Hematopoietic multipotent progenitor cell treated with erythropoietin and hydrocortisone succinate and interleukin-3 and kit ligand, for 17 days (in vitro differentiated cells): ENCODE measurements at regions not wholly inside any gene's neighbourhood (a gene's known extent, or its start where the extent isn't known, plus 50 kb on each side); places are given as distances from the start of the nearest gene placed in this dataset.
"Not testable (repeated sequence)": the region's sequence is repeated elsewhere in the genome, so short reads cannot be mapped to it uniquely, and the experiment has no call there.

Experiments
- DNase-seq: peaks from one replicate; pipeline ENCODE4 v3.0.0-alpha.2; 2015; ENCODE audit warnings: low spot score

DNA sequence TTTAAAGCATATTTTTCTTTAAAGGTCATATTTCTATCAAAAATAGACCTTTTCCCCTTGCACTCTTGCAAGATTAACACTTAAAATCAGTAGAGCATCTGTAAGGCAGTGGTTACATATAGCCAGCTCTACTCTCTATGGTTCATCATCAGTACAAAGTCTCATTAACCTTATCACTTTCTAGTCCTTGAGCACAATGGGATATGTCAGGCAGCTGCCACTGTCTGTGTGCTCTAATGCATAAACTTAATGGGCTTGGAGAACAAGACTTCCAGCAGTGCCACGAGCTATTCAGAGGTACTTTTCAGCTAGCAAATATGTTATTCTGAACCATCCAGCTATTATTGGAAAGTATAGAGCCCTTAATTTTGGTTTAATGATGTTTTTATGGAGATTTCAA, 393.7 kb downstream of the GASK1B start:
- DNase-seq: no peak

GRCh38 chr4:157776930-157777528, 395.8 kb downstream of the GASK1B start:
- no peak for DNase-seq

GRCh38 chr4:157775971-157776370, 396.9 kb downstream of the GASK1B start:
- DNase-seq: no peak

DNA sequence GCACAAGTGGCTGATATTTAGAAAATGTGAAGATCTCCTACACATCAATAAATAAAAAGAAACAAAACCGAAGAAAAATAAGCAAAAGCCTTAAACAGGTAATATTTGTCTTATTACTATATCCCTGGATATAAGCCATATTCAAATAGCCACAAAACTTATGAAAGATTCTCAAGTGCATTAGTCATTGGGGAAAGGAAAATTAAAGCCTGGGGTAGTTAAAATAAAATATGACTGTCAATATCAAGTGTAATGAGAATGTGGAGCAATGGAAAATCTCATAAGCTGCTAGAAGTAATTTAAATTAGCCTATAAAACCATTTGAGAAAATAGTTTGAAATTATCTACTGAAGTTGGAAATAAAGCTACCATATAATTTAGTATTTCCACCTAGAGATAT, 399.9 kb downstream of the GASK1B start:
- no peak for DNase-seq

- DNase-seq: no peak
Measured at GRCh38 chr4:157768419-157768818, 404.4 kb downstream of the GASK1B start.

DNA sequence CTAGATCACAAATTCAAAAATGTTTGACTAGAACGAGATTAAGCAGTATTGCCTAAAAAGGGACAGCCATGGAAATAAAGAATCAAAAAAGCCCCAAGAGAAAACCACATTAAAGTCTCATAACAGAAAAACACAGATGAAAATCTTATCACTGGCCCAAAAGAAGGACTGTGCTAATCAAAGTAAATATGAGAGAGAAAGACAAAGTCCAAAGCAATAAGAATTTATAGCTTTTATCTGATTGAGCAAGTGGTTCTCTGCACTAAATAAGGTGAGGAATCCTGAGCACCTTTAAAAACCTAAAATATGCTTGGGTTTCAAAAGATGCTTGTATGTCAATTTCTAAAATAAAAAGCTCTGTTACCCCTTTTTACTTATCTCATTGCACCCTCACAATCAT, 409.3 kb downstream of the GASK1B start:
- no peak for DNase-seq

DNA sequence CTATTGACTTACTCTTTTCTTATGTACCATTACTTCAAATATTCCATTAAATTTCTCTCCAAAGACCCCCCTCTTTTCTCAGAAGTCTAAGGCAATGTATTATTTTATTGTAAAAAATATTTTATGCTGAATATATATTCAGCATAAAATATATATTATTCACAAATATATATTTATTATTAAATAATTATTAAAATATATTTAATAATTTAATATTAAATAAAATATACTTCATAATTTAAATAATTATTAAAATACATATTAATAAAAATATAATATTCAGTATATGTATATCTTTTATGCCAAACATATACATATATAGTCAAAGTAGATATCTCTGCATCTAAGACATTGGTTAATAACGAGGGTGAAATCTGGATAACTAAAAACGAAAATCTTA, 418.4 kb downstream of the GASK1B start:
- no peak for DNase-seq

GRCh38 chr4:157751631-157752030, 421.2 kb downstream of the GASK1B start:
- no peak for DNase-seq

DNA sequence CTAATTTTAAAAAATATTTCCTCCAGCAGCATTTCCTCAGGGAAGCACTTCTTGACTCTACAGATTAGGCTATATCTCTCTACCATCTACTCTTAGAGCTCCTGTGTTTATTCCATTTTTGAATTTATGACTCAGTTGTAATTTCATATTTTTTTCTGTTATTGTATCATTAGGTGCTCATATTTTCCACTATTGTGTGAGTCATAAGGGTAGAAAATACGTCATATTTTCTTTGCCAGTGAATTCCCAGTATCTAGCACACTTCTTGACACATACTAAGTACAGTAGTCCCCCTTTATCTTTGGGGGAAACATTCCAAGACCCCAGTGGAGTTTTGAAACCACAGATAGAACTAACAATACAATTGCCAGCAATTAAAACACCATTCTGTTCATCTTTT, 431.2 kb downstream of the GASK1B start:
- no peak for DNase-seq

- no peak for DNase-seq
Measured at GRCh38 chr4:157739242-157739641, 433.6 kb downstream of the GASK1B start.

DNA sequence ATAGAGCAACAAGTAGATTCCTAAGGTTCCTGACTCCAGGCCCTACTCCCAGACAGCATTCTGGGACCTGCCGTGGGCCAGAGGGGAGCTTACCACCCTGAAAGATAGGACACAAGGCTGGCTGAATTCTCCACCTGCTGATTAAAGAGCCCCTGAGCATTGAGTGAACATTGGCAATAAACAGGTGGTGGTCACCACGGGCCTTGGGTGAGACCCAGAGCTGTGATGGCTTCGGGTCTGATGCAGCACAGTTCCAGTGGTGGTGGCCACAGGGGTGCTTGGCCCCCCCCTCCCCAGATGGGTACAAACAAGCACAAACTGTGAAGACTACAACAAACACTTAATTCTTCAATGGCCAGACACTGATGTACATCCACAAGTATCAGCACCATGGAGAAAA, 444.6 kb downstream of the GASK1B start:
- no peak for DNase-seq

- DNase-seq: no peak
Measured at GRCh38 chr4:157727163-157727562, 445.7 kb downstream of the GASK1B start.

DNA sequence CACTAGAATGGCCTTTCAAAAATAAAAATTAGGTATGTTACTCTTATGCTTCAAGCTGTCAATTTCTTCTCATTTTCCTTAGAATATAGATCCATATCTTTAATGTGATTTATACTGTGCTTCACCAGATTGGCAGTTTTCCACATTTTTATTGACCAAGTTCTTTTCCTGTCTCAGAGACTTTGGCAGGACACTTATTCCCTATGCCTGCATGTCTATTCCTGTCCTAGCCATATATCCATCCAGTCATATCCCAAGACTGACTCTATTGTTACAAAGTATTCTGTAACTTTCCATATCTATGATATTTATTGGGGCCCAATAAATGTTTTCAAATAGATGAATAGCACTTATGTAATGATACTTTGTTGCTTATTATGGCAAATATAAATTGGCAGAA, 450.7 kb downstream of the GASK1B start:
- DNase-seq: no peak

DNA sequence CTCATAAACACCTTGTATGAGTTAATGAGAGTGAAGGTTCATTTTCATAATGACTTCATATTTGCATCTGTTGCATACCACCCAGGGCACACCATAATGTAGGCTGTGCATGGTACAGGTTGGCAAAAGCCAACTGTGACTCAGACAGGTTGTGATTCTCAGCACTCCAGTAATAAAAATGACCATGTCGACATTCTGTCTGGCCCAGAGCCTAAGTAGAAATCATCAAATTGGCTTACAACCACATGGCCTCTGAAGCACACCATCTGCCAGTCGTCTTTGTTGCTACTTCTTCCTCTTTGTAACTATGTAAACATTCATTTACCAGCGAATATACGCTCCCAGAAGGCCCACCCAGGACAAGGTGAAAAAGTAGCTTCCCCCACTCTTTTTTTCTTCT, 459.5 kb downstream of the GASK1B start:
- DNase-seq: no peak

- DNase-seq: no peak
Measured at GRCh38 chr4:157706155-157706554, 466.7 kb downstream of the GASK1B start.

- DNase-seq: no peak
Measured at GRCh38 chr4:157702831-157703230, 470.0 kb downstream of the GASK1B start.

DNA sequence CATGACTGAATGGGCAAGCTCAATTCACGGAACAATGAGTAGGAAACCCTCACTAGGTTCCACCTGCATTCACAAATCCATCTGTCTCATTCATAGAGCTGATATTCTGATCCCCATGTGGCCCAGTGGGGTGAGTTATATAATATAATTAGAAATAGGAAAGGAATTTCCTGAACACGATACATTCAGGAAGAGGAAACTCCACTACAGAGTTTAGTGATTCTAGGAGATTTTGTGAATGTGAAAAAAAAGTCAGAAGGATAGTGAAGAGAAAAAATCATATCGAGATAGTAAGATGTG, 471.2 kb downstream of the GASK1B start:
- DNase-seq: no peak

- DNase-seq: peak; percentile 31
Measured at GRCh38 chr4:157700898-157701694, 471.7 kb downstream of the GASK1B start.

DNA sequence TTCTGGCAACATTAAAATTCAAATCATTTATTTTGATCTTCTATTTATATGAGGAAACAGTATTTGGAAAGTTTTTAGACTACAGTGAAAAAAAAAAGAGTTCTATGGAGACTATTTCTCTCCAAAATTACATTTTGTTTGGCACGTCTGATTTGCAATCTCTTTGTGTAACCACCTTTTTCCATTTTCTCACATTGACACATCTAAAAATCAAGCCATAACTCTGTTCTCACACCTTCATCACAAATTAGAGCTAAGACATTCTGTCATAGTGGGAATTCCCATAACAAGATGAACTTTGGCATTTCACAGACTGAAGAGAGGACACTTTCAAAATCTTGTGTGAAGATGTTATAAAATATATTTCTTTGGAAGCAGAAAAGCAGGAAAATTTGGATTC, 468.9 kb downstream of the GRIA2 start:
- no peak for DNase-seq

DNA sequence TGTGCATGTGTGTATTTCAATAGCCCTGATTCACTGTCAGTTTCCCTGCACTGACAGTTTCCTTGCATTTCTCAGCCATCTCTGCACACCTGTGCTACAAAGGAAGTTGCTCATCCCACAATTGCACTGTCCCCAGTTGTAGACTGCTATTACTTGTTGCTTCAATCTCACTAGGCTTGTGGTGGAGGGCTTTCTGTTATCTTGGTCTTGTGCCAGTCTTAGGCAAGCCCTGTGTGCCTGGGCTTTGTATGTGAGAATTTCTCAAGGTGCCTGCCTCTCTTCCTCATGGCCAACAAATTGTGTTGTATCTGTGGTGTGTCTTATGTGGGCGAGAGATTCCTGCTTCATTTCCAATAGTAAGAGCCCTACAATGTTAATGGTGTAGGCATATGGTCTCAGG, 467.4 kb downstream of the GRIA2 start:
- no peak for DNase-seq

DNA sequence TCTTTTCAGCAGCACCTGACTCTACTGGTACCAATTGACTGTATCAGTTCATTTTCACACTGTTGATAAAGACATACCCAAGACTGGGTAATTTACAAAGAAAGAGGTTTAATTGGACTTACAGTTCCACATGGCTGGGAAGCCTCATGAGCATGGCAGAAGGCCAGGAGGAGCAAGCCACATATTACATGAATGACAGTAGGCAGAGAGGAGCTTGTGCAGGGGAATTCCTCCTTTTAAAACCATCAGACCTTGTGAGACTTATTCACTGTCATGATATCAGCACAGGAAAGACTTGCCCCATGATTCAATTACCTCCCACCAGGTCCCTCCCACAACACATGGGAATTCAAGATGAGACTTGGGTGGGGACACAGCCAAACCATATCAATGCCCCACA, 458.8 kb downstream of the GRIA2 start:
- DNase-seq: not testable (repeated sequence)

DNA sequence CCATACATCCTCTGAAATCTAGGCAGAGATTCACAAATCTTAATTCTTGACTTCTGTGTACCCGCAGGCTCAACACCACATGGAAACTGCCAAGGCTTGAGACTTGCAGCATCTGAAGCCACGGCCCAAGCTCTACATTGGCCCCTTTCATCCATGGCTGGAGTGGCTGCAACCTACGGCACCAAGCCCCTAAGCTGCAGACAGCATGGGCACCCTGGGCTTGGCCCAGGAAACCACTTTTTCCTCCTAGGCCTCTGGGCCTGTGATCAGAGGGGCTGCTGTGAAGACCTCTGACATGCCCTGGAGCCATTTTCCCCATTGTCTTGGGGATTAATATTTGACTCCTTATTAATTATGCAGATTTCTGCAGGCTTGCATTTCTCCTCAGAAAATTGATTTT, 457.9 kb downstream of the GRIA2 start:
- no peak for DNase-seq

GRCh38 chr4:157674699-157675098, 454.2 kb downstream of the GRIA2 start:
- DNase-seq: no peak

GRCh38 chr4:157667836-157668235, 447.3 kb downstream of the GRIA2 start:
- DNase-seq: no peak
